T47D (cell line): ENCODE measurements at regions not wholly inside any gene's neighbourhood (a gene's known extent, or its start where the extent isn't known, plus 50 kb on each side); places are given as distances from the start of the nearest gene placed in this dataset.
"Not testable (repeated sequence)": the region's sequence is repeated elsewhere in the genome, so short reads cannot be mapped to it uniquely, and the experiment has no call there.

Experiments
- DNase-seq, 2 experiments: peaks; one replicate each; pipeline versions ENCODE4 v3.0.0 to v3.0.0-alpha.2; 2011 to 2012; ENCODE audit warnings: low read depth in 1 of 2, low spot score in 1 of 2
- JUND ChIP-seq: IDR thresholded peaks from 2 replicates; pipeline ENCODE4 v1.6.1; 2012; ENCODE audit warnings: low read depth
- in situ Hi-C: cut with HindIII; loops from 2 replicates; pipeline ENCODE4 v1.10.0; 2016; ENCODE audit warnings: low sequenced_read_pairs, low pct_unique_long_range_greater_than_20kb

DNA sequence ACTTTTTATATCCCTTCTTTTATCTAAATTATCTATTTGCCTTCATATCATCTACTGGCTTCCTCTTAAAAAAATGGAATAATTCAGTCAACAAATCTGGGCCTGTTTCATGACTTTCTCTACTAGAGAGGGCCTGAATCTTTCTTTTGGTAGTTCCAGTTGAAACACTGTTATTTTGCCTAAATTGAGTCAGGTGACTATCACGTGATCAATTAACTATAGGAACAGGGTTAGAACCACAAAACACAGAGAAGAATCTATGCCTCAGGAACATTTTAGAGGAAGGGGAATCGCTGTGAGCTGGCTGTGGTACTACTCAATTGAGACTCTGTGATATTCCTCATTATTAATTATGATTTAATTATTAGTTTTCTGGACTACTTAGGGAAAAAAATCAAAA, 736.7 kb upstream of the PITX2 start:
- DNase-seq, result no peak
- no peak for TF ChIP-seq JUND
- in situ Hi-C loops, result no loop called here

- no peak for TF ChIP-seq JUND
- in situ Hi-C loops, result no loop called here
- no peak for DNase-seq
These were observed 738.0 kb upstream of the PITX2 start for GRCh38 chr4:111360906-111361305.

- in situ Hi-C loops, result no loop called here
- no peak for TF ChIP-seq JUND
- DNase-seq, result peak in 1 of 2 experiments; percentile 19
These were observed 740.1 kb upstream of the PITX2 start for GRCh38 chr4:111362941-111363361.

DNA sequence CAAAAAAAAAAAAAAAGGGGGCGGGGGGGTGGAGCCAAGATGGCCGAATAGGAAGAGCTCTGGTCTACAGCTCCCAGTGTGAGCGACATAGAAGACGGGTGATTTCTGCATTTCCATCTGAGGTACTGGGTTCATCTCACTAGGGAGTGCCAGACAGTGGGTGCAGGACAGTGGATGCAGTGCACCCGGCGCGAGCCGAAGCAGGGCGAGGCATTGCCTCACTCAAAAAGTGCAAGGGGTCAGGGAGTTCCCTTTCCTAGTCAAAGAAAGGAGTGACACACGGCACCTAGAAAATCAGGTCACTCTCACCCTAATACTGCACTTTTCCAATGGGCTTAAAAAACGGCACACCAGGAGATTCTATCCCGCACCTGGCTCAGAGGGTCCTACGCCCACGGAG, 755.0 kb upstream of the PITX2 start:
- in situ Hi-C loops, DNase-seq: not testable (repeated sequence)

- DNase-seq, result no peak
- no peak for TF ChIP-seq JUND
- in situ Hi-C loops, result no loop called here
These were observed 756.7 kb upstream of the FAM241A start for GRCh38 chr4:111388561-111388960.

DNA sequence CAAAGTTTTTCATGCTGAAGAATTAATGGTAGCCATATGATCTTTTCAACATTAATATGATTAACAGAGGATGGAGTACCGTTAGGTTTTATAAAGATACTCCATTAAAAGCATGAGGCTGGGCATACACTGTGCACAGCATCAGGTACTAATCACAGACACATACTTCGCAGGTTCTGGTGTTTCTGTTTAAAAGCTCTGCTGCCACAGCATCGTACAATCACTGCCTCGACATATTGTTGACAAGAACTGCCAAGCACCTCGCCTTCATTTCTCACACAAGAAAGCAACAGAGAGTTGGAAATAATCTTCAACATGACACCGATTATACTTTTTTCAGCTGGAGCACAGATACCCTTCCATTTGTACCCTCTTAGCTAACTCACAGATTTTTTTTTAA, 753.4 kb upstream of the FAM241A start:
- no peak for DNase-seq
- no peak for TF ChIP-seq JUND
- in situ Hi-C loops, result no loop called here

DNA sequence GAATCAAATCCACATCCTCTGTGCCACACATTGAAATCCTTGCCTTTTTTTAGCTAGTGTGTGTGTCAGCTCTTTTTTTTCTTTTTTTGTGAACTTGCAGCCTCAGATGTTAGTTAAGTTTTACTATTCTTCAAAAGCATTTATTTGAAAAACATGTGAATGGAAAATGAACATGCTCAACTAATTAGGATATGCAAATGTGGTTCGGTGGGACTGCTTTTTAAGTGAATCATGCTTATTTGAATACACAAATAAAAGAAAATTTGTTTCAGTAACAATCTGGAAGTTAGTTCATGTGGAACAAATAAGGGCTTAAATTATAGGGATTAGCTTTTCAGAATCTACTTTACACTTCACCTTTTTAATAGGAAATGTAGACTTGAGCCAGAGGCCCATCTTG, 751.5 kb upstream of the FAM241A start:
- TF ChIP-seq JUND, result no peak
- in situ Hi-C loops, result no loop called here
- DNase-seq, result no peak

DNA sequence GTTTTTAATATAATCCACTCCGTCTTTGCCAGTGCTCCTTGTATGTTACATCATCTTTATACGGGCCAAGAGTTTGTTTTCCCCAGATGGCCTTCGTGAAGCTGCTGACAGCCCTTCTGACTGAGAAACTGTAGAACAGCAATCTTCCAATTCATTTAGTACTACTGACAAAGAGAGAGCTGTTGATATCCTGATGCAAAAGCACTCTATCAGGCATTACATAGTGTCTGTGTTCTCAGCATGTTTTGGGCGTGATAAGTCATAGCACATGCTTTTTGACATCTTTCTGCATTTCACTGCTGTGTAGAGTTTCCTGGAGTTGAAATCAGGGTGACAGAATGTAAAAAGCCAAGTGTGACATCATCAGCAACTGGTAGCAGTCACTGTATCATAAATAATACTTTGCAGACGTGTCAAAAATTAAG, 746.3 kb upstream of the FAM241A start:
- in situ Hi-C loops, result no loop called here
- no peak for TF ChIP-seq JUND
- DNase-seq, result no peak

GRCh38 chr4:111399623-111400022, 745.6 kb upstream of the FAM241A start:
- in situ Hi-C loops, result no loop called here
- TF ChIP-seq JUND, result no peak
- no peak for DNase-seq

DNA sequence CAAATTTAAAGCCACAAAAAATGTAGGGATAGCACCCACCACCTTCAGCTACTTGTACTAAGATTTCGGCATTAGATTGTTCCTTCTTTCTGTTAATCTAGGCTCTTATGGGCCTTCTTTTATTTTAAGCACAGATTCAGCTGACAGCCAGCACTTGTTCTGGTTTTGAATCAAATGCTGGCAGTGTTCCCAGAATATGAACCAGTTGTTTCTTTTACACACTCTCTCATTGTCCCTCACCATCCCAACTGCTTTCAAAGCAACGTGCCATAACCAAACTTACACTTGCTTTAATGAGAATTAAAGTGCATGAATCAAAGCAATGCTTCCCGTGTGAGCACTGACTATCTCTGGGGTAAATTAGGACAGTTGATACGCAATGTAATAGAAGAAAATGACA, 744.5 kb upstream of the FAM241A start:
- TF ChIP-seq JUND, result no peak
- DNase-seq, result no peak
- in situ Hi-C loops, result no loop called here

GRCh38 chr4:111404673-111405072, 740.6 kb upstream of the FAM241A start:
- in situ Hi-C loops, result no loop called here
- TF ChIP-seq JUND, result no peak

GRCh38 chr4:111405989-111406388, 739.3 kb upstream of the FAM241A start:
- no peak for DNase-seq
- no peak for TF ChIP-seq JUND
- in situ Hi-C loops, result no loop called here

More at GRCh38 chr4:111404673-111405072, 740.6 kb upstream of the FAM241A start:
- no peak for DNase-seq

- TF ChIP-seq JUND, result no peak
- in situ Hi-C loops, result no loop called here
- DNase-seq, result no peak
These were observed 734.7 kb upstream of the FAM241A start for GRCh38 chr4:111410571-111410970.

DNA sequence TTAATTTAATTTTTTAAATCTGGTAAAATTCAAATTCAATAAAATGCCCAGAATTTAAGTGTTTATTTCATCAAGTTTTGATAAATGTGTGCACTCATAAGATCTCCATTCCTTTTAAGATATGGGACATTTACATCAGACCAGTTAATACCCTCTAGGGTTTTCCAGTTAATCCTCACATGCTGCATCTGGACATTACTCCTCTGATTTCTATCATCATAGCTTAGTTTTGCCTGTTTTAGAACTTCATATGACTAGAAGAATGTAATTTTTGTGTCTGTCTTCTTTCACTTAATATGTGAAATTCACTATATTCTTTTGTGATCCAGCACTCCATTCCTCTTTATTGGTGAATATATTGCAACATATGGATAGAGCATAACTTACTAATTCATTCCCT, 727.7 kb upstream of the FAM241A start:
- in situ Hi-C loops, result no loop called here
- TF ChIP-seq JUND, result no peak
- no peak for DNase-seq

- TF ChIP-seq JUND, result no peak
- in situ Hi-C loops, result no loop called here
These were observed 711.8 kb upstream of the FAM241A start for GRCh38 chr4:111433441-111433840.

More at GRCh38 chr4:111433441-111433840, 711.8 kb upstream of the FAM241A start:
- DNase-seq, result peak in 1 of 2 experiments; percentile 2
